GM19397 (cell line): ENCODE measurements at regions not wholly inside any gene's neighbourhood (a gene's known extent, or its start where the extent isn't known, plus 50 kb on each side); places are given as distances from the start of the nearest gene placed in this dataset.
"Not testable (repeated sequence)": the region's sequence is repeated elsewhere in the genome, so short reads cannot be mapped to it uniquely, and the experiment has no call there.

ENCODE experiments used
- ATAC-seq: cut with Tn5 transposase; IDR thresholded peaks from one replicate; pipeline ENCODE4 v1.9.1; 2021; ENCODE audit warnings: mild to moderate bottlenecking, moderate library complexity; ENCODE audit not compliant: unreplicated experiment

DNA sequence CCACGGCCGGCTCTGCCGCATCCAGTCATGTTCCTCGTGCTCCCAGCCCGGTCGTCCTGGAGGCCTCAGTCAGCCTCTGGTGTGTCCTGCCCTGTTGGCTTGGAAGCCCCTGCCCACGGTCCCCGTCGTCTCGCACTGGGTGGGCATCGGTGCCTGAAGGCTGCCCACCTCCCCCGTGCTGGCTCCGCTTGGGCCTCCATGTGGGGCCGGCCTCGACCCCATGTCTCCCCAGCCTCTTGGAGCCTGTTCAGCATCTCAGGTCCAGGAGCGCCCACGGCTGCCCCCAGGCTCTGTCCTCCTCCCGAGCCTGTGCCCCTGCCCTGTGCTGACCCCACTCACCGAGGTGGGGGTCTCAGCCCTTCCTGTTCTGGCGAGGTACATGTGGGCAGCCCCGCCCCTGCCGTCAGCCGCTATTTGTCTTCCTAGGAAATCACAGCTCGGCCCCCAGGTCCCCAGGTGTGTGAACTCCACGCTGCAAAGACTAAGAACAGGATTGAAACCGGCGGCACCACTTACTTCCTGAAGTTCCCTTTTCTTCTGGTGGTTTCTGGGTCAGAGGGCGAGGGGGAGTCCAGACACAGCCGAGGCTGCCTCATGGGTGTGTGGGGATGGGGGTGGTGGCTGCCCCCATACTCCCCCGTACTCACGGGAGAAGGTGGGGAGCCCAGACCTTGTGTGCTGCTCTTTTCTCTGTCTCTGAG is 221.3 kb downstream of the TMEM121 start:
- not testable (repeated sequence) for ATAC-seq

DNA sequence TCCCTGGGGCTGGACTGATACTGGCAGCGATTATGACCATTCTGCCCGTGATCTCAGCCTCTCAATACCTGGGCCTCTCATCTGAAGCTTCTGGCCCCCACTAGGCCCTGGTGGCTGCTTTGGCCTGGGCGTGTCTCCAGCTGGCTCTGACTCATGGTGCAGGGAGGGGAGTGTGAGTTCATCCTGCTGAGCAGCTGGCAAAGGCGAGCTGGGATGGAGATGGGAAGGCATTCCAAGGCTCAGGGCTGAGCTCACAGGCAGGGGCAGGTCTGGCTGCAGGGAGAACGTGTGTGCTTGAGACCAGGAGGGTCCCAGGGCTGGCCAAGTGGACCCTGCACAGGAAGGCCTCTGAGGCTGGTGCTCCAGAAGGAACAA is 221.8 kb downstream of the TMEM121 start:
- no peak for ATAC-seq

DNA sequence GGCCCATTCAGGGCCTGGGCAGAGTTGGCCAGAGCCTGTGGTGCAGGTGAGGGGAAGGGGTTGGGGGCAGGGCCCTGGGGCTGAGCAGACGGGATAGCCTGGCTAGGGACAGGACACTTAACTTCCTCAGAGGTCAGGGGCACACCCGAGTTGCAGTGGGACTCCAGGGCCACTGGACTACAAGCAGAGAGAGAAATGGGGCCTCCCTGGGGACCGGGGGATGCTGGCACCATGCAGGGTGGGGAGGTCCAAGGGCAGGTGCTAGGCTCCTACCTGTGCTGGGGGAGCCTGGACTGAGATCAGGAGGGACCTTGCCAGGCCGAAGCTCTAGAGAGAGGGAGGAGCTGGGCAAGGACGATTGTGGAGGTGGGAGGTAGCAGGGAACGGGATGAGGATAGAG is 222.3 kb downstream of the TMEM121 start:
- ATAC-seq = not testable (repeated sequence)

DNA sequence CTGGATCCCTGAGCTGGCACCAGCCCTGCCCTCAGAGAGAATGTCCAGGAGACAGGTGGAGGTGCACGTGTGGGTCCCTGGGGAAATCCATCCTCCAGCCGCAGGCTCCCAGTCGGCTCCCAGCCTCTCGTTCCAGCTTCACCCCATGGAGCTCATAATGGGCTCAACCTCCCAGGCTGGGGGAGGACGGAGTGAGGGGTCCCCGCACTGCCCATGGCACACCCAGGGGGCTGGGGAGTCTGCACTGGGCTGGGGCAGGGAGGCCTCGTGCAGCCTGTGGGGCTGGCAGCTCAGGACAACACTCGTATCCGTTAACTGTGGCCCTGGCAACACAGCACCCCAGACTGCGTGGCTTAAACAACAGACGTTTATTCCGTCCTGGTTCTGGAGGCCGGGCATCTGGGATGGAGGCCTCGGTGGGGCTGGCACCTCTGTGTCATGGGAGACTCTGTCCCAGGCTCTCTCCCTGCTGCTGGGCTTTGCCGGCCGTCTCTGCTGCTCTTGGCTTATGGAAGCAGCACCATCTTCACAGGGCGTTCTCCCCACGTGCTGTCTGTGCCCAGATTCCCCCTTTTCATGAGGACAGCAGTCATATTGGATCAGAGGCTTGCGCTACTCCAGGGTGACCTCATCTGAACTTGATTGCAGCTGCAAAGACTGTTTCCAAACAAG is 223.6 kb downstream of the TMEM121 start:
- ATAC-seq = not testable (repeated sequence)

DNA sequence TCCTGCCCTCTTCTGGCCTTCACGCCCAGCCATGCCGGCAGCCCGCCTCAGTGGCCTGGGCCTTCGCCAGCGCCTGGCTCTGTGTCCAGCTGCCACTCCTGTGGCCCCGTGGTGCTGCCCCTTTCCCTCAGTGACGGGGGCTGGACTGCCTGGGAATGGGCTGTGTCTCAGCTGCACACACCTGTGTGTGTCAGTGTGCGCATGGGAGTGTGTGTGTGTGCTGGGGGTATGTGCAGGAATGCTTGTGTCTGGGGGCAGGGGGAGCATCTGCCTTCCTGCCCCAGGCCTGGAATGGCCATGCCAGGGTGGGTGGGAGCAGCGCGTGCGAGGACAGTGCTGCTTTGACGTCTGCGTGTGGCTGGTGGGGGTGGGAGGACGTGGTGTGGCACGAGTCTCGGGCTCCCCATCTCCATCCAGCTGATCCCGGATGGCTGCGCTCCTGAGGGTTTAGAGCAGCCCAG is 224.9 kb downstream of the TMEM121 start:
- not testable (repeated sequence) for ATAC-seq

DNA sequence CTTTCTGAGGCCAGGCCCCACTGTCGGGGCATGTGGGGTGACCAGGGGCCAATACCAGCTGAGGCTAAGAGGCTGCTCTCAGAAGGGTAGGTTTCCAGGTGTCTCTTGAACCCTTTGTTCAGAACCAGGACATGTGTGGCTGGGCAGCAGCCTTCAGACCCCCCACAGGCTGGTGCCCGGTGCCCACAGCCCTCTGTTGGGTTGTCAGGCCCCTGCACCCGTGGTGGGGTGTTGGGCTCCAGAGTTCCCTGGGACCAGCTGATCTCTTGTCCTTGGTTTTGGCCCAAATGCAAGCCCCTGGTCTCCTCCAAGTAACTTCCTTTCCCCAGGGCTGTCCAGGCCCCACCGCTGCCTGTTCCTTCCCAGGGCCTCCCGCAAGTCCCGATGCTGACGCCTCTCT is 226.0 kb downstream of the TMEM121 start:
- ATAC-seq = not testable (repeated sequence)

DNA sequence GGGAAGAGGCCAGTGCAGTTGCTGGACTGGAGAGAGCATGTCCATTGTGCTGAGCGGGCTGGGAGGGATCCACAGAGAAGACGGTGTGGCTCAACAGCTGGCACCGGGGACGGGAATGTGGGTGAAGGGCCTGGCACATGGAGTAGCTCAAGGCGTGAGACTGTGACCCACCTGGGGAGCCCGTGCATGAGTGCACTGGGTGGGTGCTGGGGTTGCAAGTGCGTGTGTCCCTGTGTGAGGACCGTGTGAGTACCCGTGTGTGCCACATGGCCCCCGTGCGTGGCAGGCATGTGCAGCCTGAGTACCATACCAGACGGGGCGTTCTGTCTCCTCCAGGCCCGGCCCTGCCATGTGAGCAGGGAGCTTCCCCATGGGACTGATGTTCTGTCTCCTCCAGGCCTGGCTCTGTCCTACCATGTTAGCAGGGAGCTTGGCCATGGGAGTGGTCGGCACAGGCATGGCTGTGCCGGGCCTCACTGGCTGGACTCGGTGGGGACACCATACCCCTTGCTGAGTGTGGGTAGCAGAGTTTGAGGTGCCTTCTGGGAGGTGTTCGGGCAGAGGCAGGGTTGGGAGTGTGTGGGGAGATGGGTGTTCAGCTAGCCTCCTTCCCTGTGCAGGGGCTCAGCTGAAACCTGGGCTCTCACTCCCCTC is 234.4 kb downstream of the TMEM121 start:
- no peak for ATAC-seq

DNA sequence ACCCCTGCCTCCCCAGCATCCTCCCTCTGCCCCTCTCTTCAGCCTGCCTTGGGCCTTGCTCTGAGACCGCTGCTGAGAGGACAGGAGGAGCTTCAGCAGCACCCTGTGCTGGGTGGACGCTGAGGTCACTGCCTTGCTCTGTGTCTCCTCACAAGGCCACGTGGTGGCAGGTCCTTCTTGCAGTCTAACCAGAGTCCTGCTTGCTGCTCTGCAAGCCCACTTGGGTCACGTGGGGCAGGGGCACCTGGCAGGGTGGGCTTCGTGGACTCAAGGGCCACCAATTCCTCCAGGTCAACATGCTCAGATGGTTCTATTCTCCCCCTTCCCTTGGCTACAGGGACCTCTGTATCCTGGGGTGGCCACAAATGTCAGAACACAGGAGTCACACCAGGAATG is 235.0 kb downstream of the TMEM121 start:
- not testable (repeated sequence) for ATAC-seq

DNA sequence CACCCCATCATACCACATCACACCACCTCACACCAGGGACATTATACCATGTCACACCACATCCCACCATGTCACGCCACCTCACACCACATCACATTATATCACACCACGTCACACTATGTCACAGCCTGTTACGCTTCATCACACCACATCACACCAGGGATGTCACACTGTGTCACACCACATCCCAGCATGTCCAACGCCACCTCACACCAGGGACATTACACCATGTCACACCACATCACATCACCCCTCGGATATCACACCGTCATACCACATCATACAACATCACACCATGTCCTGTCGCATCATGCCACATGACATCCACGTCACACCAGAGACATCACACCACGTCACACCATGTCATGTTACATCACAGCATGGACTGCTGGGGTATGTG is 235.5 kb downstream of the TMEM121 start:
- no peak for ATAC-seq

DNA sequence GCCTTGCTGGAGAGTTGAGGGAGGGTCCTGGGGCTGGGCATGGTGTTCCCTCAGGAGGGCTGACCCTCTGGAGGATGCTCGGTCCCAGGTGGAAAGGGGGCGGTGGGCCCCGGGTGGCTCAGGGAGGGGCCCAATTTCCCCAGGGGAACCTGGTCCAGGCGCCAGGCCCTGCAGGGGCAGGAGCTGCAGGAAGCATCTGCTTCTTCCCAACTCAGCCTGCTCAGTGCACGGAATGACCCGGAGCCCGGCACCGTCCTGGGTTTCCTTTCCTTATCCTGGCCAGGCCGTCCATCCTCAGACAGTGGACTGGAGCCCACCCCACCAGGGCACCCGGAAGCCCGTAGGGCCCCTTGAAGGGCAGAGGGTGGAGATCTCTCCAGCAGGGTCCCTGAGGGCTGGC is 235.9 kb downstream of the TMEM121 start:
- not testable (repeated sequence) for ATAC-seq

DNA sequence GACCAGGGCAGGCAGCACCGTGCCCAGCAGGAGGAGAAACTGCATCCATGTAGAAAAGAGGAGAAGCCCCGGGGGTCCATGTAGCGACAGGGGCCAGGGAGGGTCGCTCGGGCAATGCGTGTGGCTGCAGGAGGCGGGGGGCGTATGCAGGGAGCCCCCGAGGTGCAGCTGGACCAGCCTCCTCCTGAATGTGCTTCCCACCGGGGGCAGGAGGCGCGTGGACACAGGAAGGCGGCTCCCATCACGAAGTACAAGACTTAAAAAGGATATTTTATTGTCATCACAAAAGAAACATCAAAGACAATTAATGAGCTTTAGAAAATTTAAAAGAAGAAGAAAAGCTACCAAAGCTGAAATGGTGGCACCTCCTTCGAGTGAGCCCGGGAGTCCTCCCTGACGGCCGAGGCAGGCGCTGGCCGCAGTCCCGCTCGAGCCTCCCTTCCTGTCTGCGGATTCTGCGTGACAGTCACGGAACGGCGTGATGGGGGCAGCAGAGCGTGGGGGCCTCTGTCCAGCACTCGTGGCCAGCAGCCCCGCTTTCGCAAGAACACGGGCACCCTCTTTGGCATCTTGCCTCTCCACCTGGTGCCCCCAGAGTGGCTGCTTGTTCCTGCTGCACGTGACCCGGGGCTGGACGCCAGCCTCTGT is 238.0 kb downstream of the TMEM121 start:
- not testable (repeated sequence) for ATAC-seq

DNA sequence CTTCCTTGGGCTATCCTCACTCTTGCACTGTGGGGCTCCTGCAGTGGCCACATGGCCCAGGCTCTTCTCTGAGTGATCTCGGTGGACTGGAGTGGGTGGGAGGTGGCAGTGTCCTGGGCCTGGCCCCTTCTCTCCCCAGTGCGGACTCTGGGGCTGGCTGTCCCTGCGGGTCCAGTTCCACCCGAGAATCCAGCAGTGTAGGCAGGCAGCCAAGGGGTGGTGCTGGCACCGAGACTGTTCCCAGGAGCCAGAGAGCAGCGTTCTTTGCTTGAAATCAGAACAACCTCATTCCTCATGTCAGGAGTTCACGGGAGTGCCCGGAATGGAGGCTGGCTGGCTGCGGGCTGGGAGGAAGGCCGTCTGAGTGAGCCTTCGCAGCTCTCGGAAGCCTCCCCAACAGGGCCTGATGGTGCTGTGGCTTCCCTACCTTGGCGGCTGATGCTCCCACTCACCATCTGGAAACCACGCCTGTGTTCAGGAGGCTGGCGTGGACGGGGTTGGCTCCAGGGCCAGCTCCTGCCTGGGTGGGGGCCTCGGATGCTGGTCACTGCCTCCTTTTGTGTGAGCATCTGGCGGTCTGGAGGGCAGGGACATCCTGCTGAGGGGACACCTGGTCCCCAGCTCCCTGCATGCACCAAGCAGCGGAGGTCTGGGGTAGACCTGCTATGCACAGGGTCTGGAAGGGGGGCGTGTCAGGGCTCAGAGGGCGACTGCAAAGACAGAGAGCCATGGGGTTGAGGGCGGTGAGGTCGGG is 238.9 kb downstream of the TMEM121 start:
- not testable (repeated sequence) for ATAC-seq

DNA sequence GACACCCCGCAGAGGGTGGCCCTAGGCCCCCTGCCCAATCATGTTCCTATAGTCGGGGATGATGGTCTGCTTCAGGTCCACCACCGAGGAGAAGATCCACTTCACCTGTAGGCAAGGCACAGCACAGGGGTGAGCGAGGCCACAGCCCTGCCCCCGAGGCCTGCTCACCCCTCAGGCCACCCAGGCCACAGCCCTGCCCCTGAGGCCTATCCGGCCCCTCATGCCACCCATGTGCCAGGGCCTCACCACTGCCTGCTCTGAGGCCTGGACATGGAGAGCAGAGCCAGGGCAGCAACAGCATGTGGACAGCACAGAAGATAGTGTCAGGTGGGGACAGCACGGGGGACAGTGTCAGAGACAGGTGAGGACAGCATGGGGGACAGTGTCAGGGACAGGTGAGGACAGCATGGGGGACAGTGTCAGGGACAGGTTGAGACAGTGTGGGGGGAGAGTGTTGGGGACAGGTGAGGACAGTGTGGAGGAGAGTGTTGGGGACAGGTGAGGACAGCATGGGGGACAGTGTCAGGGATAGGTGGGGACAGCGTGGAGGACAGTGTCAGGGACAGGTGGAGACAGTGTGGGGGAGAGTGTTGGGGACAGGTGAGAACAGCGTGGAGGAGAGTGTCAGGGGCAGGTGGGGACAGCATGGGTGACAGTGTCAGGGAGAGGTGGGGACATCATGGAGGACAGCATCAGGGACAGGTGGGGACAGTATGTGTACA is 239.7 kb downstream of the TMEM121 start:
- ATAC-seq = no peak

DNA sequence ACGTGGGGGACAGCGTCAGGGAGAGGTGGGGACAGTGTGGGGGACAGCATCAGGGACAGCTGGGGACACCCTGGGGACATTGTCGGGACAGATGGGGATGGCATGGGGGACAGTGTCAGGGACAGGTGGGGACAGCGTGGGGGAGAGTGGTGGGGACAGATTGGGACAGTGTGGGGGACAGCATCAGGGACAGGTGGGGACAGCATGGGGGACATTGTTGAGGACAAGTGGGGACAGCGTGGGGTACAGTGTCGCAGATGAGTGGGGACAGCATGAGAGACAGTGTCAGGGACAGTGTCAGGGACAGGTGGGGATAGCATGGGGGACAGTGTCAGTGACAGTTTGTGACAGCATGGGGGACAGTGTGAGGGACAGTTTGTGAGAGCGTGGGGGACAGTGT is 240.9 kb downstream of the TMEM121 start:
- ATAC-seq = no peak

DNA sequence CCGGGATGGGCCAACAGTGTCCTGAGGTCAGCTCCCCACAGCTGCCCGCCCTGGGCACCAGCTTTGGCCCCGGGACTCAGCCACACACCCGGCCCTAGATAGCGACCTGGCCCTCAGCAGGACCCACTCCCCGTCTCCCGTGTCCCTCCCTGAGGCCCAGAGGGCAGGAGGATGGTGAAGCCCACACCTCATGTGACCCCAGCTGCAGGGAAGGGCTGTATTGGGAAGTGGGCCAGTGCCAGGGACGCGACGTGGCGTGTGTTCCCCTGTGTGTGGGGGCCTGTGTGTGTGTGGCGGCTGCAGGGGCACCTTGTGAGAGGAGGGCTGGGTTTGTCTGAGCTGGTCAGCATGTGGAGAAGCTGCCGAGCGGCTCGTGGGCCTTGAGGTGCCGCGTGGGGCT is 241.7 kb downstream of the TMEM121 start:
- ATAC-seq = not testable (repeated sequence)

DNA sequence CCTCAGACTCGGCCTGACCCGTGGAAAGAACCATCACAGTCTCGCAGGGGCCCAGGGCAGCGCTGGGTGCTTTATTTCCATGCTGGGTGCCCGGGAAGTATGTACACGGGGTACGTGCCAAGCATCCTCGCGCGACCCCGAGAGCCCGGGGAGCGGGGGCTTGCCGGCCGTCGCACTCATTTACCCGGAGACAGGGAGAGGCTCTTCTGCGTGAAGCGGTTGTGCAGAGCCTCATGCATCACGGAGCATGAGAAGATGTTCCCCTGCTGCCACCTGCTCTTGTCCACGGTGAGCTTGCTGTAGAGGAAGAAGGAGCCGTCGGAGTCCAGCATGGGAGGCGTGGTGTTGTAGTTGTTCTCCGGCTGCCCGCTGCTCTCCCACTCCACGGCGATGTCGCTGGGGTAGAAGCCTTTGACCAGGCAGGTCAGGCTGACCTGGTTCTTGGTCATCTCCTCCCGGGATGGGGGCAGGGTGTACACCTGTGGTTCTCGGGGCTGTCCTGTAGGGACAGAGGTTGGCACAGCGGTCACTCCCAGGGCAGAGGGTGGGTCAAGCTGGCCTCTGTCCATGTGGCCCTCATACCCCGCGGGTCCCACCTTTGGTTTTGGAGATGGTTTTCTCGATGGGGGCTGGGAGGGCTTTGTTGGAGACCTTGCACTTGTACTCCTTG is 242.8 kb downstream of the TMEM121 start:
- ATAC-seq = not testable (repeated sequence)

DNA sequence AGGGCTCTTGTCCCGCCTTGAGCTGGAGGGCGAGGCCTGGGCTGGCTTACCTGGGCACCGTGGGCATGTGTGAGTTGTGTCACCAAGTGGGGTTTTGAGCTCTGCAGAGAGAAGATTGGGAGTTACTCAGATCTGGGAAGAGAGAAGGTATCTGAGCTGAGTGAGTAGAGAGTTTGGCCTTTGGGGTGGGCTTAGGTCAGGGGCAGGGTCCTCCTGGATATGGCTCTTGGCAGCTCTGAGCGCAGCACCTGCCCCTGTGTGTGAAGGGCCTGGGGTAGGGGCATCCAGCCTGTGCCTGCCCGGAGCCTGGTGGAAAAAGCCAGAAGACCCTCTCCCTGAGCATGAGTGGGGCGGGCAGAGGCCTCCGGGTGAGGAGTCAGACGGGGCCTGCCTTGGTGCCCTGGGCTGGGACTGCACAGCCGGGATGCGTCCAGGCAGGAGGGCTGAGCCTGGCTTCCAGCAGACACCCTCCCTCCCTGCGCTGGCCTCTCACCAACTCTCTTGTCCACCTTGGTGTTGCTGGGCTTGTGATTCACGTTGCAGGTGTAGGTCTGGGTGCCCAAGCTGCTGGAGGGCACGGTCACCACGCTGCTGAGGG is 244.3 kb downstream of the TMEM121 start:
- ATAC-seq = not testable (repeated sequence)

DNA sequence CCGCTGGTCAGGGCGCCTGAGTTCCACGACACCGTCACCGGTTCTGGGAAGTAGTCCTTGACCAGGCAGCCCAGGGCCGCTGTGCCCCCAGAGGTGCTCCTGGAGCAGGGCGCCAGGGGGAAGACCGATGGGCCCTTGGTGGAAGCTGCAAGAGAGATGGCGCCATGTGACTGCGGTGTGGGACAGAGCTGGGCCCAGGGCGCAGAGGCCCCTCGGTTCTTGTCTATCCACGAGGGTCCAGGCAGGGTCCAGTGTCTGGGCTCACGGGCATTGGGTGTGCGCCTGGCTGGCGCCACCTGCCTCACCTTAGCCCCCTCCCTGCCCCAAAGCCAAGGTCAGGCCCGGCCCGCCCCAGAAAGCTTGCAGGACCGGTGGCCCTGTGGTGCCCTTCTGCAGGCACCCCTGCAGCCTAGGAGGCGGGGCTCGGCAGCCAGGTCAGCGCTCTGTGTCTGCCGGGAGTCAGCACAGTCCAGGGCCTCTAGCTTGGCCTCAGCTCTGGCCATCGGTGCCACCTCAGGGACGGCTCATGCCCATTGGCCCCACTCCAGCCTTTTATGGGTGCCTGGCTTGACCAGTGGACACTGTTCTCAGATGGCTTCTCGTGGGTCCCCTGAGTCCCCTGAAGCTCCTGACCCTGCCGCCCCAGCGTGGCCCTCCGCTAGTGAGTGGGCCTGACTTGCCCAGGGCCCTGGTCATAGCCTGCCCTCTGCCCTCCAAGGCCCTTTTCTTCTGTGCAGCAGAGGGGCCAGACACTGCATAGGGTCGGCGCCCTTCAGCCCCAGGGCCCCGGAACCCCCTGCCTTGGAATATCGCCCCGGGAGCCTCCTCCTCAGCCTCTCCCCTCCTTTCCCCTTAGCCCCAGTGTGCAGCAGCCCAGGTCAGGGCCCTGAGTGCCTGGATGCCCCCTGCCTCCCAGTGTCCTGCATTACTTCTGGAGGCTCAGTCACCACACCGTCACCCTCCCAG is 245.2 kb downstream of the TMEM121 start:
- ATAC-seq = not testable (repeated sequence)
